Aorta (tissue), 5 donors: ENCODE measurements at regions not wholly inside any gene's neighbourhood (a gene's known extent, or its start where the extent isn't known, plus 50 kb on each side); places are given as distances from the start of the nearest gene placed in this dataset.
A peak's percentile ranks its signal among the peaks of the same experiment; 100 is the strongest.

Experiments
- ATAC-seq: fragments of 200-7000 bp; cut with Tn5 transposase; one replicate; pipeline ENCODE4 v1.9.1; 2022; ENCODE audit warnings: moderate library complexity; ENCODE audit not compliant: low FRiP score
- DNase-seq, 2 donors: peaks; one replicate each; pipeline ENCODE4 v3.0.0-alpha.2; 2020
- H3K27ac ChIP-seq, 2 donors: one replicate each; pipeline ENCODE4 v1.5.1; 2013; ENCODE audit warnings: low read length in 2 of 2, mild to moderate bottlenecking in 2 of 2, moderate library complexity in 2 of 2, control low read depth in 1 of 2, inconsistent platforms in 1 of 2, low read depth in 1 of 2
- H3K27me3 ChIP-seq, 2 donors: one replicate each; pipeline ENCODE4 v1.6.1; 2013; ENCODE audit warnings: control low read depth in 1 of 2, low read length in 1 of 2, mild to moderate bottlenecking in 1 of 2, moderate library complexity in 1 of 2; ENCODE audit not compliant: insufficient read depth in 2 of 2, control insufficient read depth in 1 of 2
- H3K36me3 ChIP-seq, 2 donors: one replicate each; pipeline ENCODE4 v1.6.1; 2013; ENCODE audit warnings: control low read depth in 1 of 2, low read length in 1 of 2, mild to moderate bottlenecking in 1 of 2; ENCODE audit not compliant: insufficient read depth in 2 of 2, control insufficient read depth in 1 of 2
- H3K4me1 ChIP-seq, 2 donors: one replicate each; pipeline ENCODE4 v1.6.1; 2013; ENCODE audit warnings: low read length in 2 of 2, control low read depth in 1 of 2, mild to moderate bottlenecking in 1 of 2, moderate library complexity in 1 of 2; ENCODE audit not compliant: insufficient read depth in 2 of 2, control insufficient read depth in 1 of 2
- H3K4me3 ChIP-seq, 2 donors: one replicate each; pipeline ENCODE4 v1.5.1; 2013; ENCODE audit warnings: low read length in 2 of 2, control low read depth in 1 of 2, mild to moderate bottlenecking in 1 of 2
- H3K9me3 ChIP-seq: one replicate; pipeline ENCODE4 v1.6.1; 2013; ENCODE audit warnings: mild to moderate bottlenecking, low read length; ENCODE audit not compliant: control insufficient read depth
- WGBS, 2 donors: extraction: QIAGEN DNeasy Blood & Tissue Kit; methylation state at CpG; one replicate each; pipeline ENCODE4 v1.1.7; 2013; 5-methylcytosine and 5-hydroxymethylcytosine counted together
- intact Hi-C, 2 donors: fragments of 100-400 bp; cut with DNase I; formaldehyde crosslinking; loops; one replicate each; pipeline versions ENCODE4 v1.14.2 to v1.15.0; 2022
- donor health status: healthy with polysubstance abuse.
- donor health status: Bipolar disorder and iron deficiency.
- donor health status: DM: no; HTN: no; CAD: no.
- donor health status: DM: no; HTN: no; CAD: no.
- donor health status: DM: yes; HTN: yes; CAD: no.

- H3K9me3 ChIP-seq, result no peaks in the 10 kb centered on the region
Measured at GRCh38 chr5:163381832-163382231, 55.6 kb upstream of the CCNG1 start.

DNA sequence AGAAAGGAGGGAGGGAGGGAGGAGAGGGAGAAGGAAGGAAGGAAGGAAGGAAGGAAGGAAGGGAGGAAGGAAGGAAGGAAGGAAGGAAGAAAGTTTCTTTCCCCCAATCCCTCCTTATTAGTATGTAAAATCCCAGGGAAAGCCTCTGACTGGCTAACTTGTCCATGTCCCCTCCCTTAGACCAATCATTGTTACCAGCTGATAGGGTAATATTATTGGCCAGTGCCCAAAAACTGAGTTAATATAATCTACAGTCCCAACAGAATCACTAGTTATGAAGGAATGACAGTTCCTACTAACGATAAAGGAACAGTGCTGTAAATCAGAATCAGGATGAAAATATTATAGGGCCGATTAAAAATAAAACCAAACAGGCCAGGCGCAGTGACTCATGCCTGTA lies 53.6 kb upstream of the CCNG1 start:
- intact Hi-C loops, result no loop called here
- H3K4me3 ChIP-seq, result no peak overlapping the region
- no peaks in the 10 kb centered on the region for H3K4me1 ChIP-seq
- no peaks in the 10 kb centered on the region for H3K36me3 ChIP-seq
- no peak overlapping the region for H3K27ac ChIP-seq
- 42 to 67% methylated on average over 3 of the region's 3 CpGs for WGBS, 2 donors
- H3K27me3 ChIP-seq, result no peaks in the 10 kb centered on the region
- DNase-seq (no peak), ATAC-seq (no peak)
- H3K9me3 ChIP-seq, result no peaks in the 10 kb centered on the region

More at GRCh38 chr5:163381832-163382231, 55.6 kb upstream of the CCNG1 start:
- Histone ChIP-seq H3K27me3 (no peaks in the 10 kb centered on the region), H3K4me1 (no peaks in the 10 kb centered on the region), H3K4me3 (no peak overlapping the region), H3K27ac (no peak overlapping the region), H3K36me3 (no peaks in the 10 kb centered on the region)
- DNase-seq (no peak), ATAC-seq (no peak)
- 62 to 70% methylated on average over 3 of the region's 3 CpGs for WGBS, 2 donors
- intact Hi-C loops, result no loop called here

- DNase-seq (no peak), ATAC-seq (no peak)
- no peaks in the 10 kb centered on the region for H3K4me1 ChIP-seq
- no peaks in the 10 kb centered on the region for H3K27me3 ChIP-seq
- intact Hi-C loops, result no loop called here
- H3K9me3 ChIP-seq, result no peaks in the 10 kb centered on the region
- H3K4me3 ChIP-seq, result no peak overlapping the region
- WGBS, 2 donors, result 61 to 63% methylated on average over 4 of the region's 4 CpGs
- H3K27ac ChIP-seq, result no peak overlapping the region
- no peaks in the 10 kb centered on the region for H3K36me3 ChIP-seq
Measured at GRCh38 chr5:163384669-163385068, 52.7 kb upstream of the CCNG1 start.

DNA sequence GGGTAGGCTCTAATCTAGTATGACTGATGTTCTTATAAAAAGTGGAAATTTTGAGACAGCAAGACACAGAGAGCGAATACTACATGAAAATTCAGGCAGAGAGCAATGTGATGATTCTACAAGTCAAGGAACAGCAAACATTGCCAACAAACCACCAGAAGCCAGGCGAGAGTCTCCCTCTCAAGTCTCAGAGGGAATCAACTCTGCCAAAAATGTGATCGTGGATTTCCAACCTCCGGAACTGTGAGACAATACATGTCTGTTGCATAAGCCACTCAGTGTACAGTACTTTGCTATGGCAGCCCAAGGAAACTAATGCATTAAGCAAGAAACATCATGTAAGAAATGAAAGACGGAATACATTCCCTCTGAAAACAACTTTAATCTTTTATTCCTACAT lies 52.1 kb upstream of the CCNG1 start:
- 50 to 54% methylated on average over 5 of the region's 5 CpGs for WGBS, 2 donors
- Histone ChIP-seq H3K27me3 (no peaks in the 10 kb centered on the region), H3K4me1 (no peaks in the 10 kb centered on the region), H3K27ac (no peak overlapping the region), H3K9me3 (no peaks in the 10 kb centered on the region), H3K36me3 (no peaks in the 10 kb centered on the region), H3K4me3 (no peak overlapping the region)
- ATAC-seq (peak; percentile 50), DNase-seq (no peak)
- intact Hi-C loops, result no loop called here

DNA sequence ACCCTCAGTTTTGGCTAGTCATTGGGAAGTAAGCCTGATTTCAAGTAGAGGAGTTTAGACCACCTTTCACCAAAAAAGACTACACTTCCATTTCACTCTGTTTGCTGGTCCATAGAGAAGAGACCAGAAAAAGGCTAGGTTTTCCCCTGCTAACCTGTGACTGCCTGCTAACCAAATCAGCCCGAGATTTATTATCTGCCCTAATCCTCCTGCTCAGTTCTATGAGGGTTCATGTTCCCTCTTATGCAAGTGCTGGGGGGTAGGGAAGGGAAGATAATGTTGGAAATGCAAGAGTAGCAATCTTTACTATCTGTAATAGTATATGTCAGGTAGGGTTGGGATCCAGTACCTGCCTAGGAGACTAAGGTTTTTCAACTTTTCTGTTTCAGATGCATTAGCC lies 51.6 kb upstream of the CCNG1 start:
- Histone ChIP-seq H3K9me3 (no peaks in the 10 kb centered on the region), H3K27ac (no peak overlapping the region), H3K36me3 (no peaks in the 10 kb centered on the region), H3K4me1 (no peaks in the 10 kb centered on the region), H3K27me3 (no peaks in the 10 kb centered on the region), H3K4me3 (no peak overlapping the region)
- ATAC-seq (no peak), DNase-seq (no peak)
- WGBS, 2 donors, result 71 to 78% methylated on average over 1 of the region's 1 CpG
- intact Hi-C loops, result no loop called here

DNA sequence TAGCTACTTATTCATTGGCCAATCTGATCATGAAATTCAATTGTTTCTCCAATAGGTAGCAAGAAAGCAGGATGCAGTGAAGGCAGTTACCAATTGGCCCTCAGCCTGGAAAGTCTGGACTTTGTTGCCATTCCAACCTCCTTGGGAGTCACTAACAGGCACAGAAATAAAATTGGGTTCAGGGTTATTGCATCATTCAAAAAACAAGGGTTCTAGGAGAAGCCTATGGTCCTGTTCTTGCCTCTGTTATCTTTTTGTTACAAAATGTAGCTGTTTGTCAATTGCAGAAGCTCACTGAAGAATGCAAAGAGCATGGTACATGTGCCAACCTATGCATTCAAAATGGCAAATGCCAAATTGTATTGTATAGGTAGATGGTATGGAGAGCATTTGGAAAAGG lies 51.0 kb upstream of the CCNG1 start:
- ATAC-seq, result no peak
- H3K4me3 ChIP-seq, result no peak overlapping the region
- H3K4me1 ChIP-seq, result no peaks in the 10 kb centered on the region
- H3K27ac ChIP-seq, result no peak overlapping the region
- DNase-seq, result no peak
- H3K9me3 ChIP-seq, result no peaks in the 10 kb centered on the region
- H3K27me3 ChIP-seq, result no peaks in the 10 kb centered on the region
- intact Hi-C loops, result no loop called here
- H3K36me3 ChIP-seq, result no peaks in the 10 kb centered on the region

DNA sequence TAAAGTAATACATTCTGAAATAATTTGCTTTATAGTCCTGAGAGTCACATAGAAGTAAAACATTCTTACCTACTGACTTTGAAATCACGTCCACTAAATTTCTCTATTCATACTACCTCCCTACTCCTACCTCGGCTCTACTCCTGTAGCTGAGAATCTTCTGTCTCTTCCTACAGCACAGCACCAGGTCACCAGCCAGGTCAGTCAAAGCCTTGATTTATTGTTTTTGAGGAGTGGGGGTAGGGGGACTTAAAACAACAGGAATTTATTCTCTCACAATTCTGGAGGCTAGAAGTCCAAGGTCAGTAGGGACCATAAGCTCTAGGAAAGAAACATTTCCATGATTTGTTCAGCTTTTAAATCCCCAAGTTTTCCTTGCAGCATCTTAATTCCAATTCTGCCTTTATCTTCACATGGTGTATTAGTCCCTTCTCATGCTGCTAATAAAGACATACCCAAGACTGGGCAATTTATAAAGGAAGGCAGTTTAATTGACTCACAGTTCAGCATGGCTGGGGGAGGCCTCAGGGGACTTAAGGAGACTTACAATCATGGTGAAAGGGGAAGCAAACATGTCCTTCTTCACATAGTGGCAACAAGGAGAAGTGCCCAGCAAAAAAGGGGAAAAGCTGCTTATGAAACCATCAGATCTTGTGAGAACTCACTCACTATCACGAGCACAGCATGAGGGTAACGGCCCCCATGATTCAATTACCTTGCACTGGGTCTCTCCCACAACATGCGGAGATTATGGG lies 49.6 kb upstream of the CCNG1 start:
- intact Hi-C loops, result no loop called here
- Histone ChIP-seq H3K27me3 (no peaks in the 10 kb centered on the region), H3K4me3 (no peak overlapping the region), H3K36me3 (no peaks in the 10 kb centered on the region), H3K27ac (no peak overlapping the region), H3K9me3 (no peaks in the 10 kb centered on the region), H3K4me1 (no peaks in the 10 kb centered on the region)
- DNase-seq, result no peak
- 54 to 58% methylated on average over 5 of the region's 5 CpGs for WGBS, 2 donors
- ATAC-seq, result no peak
